Spleen (tissue), 11 donors: ENCODE measurements at regions not wholly inside any gene's neighbourhood (a gene's known extent, or its start where the extent isn't known, plus 50 kb on each side); places are given as distances from the start of the nearest gene placed in this dataset.
"Not testable (repeated sequence)": the region's sequence is repeated elsewhere in the genome, so short reads cannot be mapped to it uniquely, and the experiment has no call there.

Experiments used
- DNase-seq: peaks from one replicate; pipeline ENCODE4 v3.0.0-alpha.2; 2020
- H3K27ac ChIP-seq, 8 donors: fragments of 200-600 bp; sonication (generic) in 7 of 8; 1 replicate in 4 of 8; 2 replicates in 4 of 8; pipeline versions ENCODE4 v1.5.0 to v1.8.0; 2016 to 2021; ENCODE audit warnings: inconsistent platforms in 4 of 8, mild to moderate bottlenecking in 4 of 8, moderate library complexity in 1 of 8
- H3K27me3 ChIP-seq, 7 donors: fragments of 200-600 bp; sonication (generic) in 6 of 7; replicated peaks in 1 of 7; 1 replicate in 4 of 7; 2 replicates in 3 of 7; pipeline versions ENCODE4 v1.5.0 to v1.8.0; 2016 to 2021; ENCODE audit warnings: inconsistent platforms in 3 of 7, mild to moderate bottlenecking in 1 of 7
- H3K36me3 ChIP-seq, 6 donors: fragments of 200-600 bp; sonication (generic) in 5 of 6; 1 replicate in 4 of 6; 2 replicates in 2 of 6; pipeline versions ENCODE4 v1.5.0 to v1.8.0; 2016 to 2021; ENCODE audit warnings: inconsistent platforms in 2 of 6
- H3K4me1 ChIP-seq, 6 donors: fragments of 200-600 bp; sonication (generic) in 5 of 6; 1 replicate in 3 of 6; 2 replicates in 3 of 6; pipeline versions ENCODE4 v1.5.0 to v1.8.0; 2016 to 2021; ENCODE audit warnings: inconsistent platforms in 3 of 6
- H3K4me3 ChIP-seq, 8 donors: fragments of 200-600 bp; sonication (generic) in 7 of 8; 1 replicate in 4 of 8; 2 replicates in 4 of 8; pipeline versions ENCODE4 v1.5.0 to v1.8.0; 2016 to 2021; ENCODE audit warnings: inconsistent platforms in 4 of 8, mild to moderate bottlenecking in 4 of 8, moderate library complexity in 2 of 8
- H3K9me3 ChIP-seq, 8 donors: fragments of 200-600 bp; sonication (generic) in 7 of 8; 1 replicate in 4 of 8; 2 replicates in 4 of 8; pipeline versions ENCODE4 v1.5.0 to v1.8.0; 2016 to 2021; ENCODE audit warnings: inconsistent platforms in 4 of 8
- POLR2A ChIP-seq, 3 donors: fragments of 450-650 bp; IDR thresholded peaks; one replicate each; pipeline ENCODE4 v1.5.1; 2017; ENCODE audit warnings: antibody characterized with exemption in 3 of 3, mild to moderate bottlenecking in 1 of 3
- POLR2AphosphoS5 ChIP-seq, 3 donors: sonication (generic); formaldehyde crosslinking; IDR thresholded peaks; one replicate each; pipeline ENCODE4 v1.5.1; 2017; ENCODE audit warnings: antibody characterized with exemption in 3 of 3
- WGBS, 5 donors: extraction: QIAGEN DNeasy Blood & Tissue Kit in 3 of 5; methylation state at CpG; one replicate each; pipeline versions ENCODE4 v1.1.5 to v1.1.7; 2013 to 2018; 5-methylcytosine and 5-hydroxymethylcytosine counted together
- intact Hi-C: fragments of 100-400 bp; cut with DNase I; formaldehyde crosslinking; loops from one replicate; pipeline ENCODE4 v1.15.0; 2023; ENCODE audit warnings: low total_unique reads
- TF ChIP-seq, protein P1 (sequence below), 11 experiments: fragments of 200-600 bp in 7 of 11; fragments of 450-650 bp in 4 of 11; sonication (generic) in 4 of 11; IDR thresholded peaks in 8 of 11; conservative IDR thresholded peaks in 3 of 11; 1 replicate in 7 of 11; 2 replicates in 4 of 11; pipeline versions ENCODE4 v1.4.0 to v1.8.0; 2016 to 2021; ENCODE audit warnings: antibody characterized with exemption in 11 of 11, inconsistent platforms in 4 of 11, mild to moderate bottlenecking in 1 of 11
- donor health status: healthy with polysubstance abuse.
- donor health status: DM: no; HTN: no; CAD: no; lungs with moderate emphysema.
- donor health status: DM: no; HTN: no; CAD: no.
- donor health status: Bipolar disorder and iron deficiency.
- donor health status: healthy.
- donor health status: DM: no; HTN: no; CAD: no.
- donor health status: DM: yes; HTN: yes; CAD: no.

- H3K27me3 ChIP-seq: no peaks in the 10 kb centered on the region
- H3K36me3 ChIP-seq: no peaks in the 10 kb centered on the region
- H3K27ac ChIP-seq: no peak overlapping the region
- no peak for DNase-seq
- WGBS, 5 donors: 58 to 79% (median 65%) methylated on average over 3 of the region's 3 CpGs
- TF ChIP-seq, protein P1, sequence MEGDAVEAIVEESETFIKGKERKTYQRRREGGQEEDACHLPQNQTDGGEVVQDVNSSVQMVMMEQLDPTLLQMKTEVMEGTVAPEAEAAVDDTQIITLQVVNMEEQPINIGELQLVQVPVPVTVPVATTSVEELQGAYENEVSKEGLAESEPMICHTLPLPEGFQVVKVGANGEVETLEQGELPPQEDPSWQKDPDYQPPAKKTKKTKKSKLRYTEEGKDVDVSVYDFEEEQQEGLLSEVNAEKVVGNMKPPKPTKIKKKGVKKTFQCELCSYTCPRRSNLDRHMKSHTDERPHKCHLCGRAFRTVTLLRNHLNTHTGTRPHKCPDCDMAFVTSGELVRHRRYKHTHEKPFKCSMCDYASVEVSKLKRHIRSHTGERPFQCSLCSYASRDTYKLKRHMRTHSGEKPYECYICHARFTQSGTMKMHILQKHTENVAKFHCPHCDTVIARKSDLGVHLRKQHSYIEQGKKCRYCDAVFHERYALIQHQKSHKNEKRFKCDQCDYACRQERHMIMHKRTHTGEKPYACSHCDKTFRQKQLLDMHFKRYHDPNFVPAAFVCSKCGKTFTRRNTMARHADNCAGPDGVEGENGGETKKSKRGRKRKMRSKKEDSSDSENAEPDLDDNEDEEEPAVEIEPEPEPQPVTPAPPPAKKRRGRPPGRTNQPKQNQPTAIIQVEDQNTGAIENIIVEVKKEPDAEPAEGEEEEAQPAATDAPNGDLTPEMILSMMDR (IDR thresholded peaks at IDR 0.05 in 8 of 11, conservative IDR thresholded peaks at IDR 0.05 in 3 of 11): no peak
- no peak for TF ChIP-seq POLR2A (IDR thresholded peaks at IDR 0.05)
- no peak for TF ChIP-seq POLR2AphosphoS5 (IDR thresholded peaks at IDR 0.05)
- intact Hi-C loops: no loop called here
- no peak overlapping the region for H3K4me3 ChIP-seq
- peaks cover 0 to 12% (median 0%) of the 10 kb centered on the region in 8 donors for H3K9me3 ChIP-seq
- H3K4me1 ChIP-seq: no peaks in the 10 kb centered on the region
Measured at GRCh38 chr4:170801771-170802170, 712.0 kb upstream of the AADAT start.

DNA sequence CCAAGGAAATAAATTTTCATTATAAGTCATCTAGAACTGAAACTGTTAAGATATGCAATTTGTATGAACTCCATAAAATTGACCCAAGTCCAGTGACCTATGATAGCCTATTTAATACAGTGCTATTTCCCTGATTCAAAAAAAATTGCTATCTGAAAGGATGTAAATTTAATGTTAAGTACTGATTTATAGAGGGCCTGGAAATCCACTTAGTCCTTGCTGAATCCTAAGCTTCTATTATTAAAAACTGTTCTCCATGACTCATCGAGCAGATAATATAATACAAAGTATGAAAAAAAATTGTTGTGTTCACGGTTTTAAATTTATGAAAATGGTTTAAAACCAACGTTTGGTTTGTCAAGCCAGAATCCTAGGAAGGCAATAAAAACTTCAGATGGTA, 704.8 kb upstream of the AADAT start:
- no peaks in the 10 kb centered on the region for H3K4me1 ChIP-seq
- 61 to 77% (median 73%) methylated on average over 3 of the region's 3 CpGs for WGBS, 5 donors
- no peak overlapping the region for H3K4me3 ChIP-seq
- no peak for DNase-seq
- H3K9me3 ChIP-seq: peaks cover 0 to 11% (median 4%) of the 10 kb centered on the region in 8 donors
- TF ChIP-seq, protein P1 (IDR thresholded peaks at IDR 0.05 in 8 of 11, conservative IDR thresholded peaks at IDR 0.05 in 3 of 11): no peak
- TF ChIP-seq POLR2A (IDR thresholded peaks at IDR 0.05): no peak
- no peak for TF ChIP-seq POLR2AphosphoS5 (IDR thresholded peaks at IDR 0.05)
- H3K36me3 ChIP-seq: no peaks in the 10 kb centered on the region
- intact Hi-C loops: no loop called here
- H3K27ac ChIP-seq: no peak overlapping the region
- H3K27me3 ChIP-seq: no peaks in the 10 kb centered on the region

GRCh38 chr4:170788540-170789051, 698.8 kb upstream of the AADAT start:
- H3K27me3 ChIP-seq, intact Hi-C loops, H3K36me3 ChIP-seq, DNase-seq, H3K4me1 ChIP-seq, H3K27ac ChIP-seq, H3K4me3 ChIP-seq: not testable (repeated sequence)
- 88 to 97% (median 95%) methylated on average over 24 to 26 of the region's 28 CpGs for WGBS, 5 donors
- peaks cover 0 to 15% (median 5%) of the 10 kb centered on the region in 8 donors for H3K9me3 ChIP-seq

- Histone ChIP-seq H3K27ac (no peak overlapping the region), H3K4me3 (no peak overlapping the region), H3K36me3 (no peaks in the 10 kb centered on the region), H3K4me1 (no peaks in the 10 kb centered on the region), H3K27me3 (no peaks in the 10 kb centered on the region), H3K9me3 (peaks cover 0 to 26% (median 9%) of the 10 kb centered on the region in 8 donors)
- DNase-seq: no peak
- intact Hi-C loops: no loop called here
- WGBS, 5 donors: 67 to 77% (median 72%) methylated on average over 3 of the region's 3 CpGs
- no peak for TF ChIP-seq POLR2AphosphoS5 (IDR thresholded peaks at IDR 0.05)
- TF ChIP-seq POLR2A (IDR thresholded peaks at IDR 0.05): no peak
- TF ChIP-seq, protein P1 (IDR thresholded peaks at IDR 0.05 in 8 of 11, conservative IDR thresholded peaks at IDR 0.05 in 3 of 11): no peak
Measured at GRCh38 chr4:170777663-170778062, 687.9 kb upstream of the AADAT start.

- Histone ChIP-seq H3K9me3 (peaks cover 0 to 24% (median 9%) of the 10 kb centered on the region in 8 donors), H3K4me1 (no peaks in the 10 kb centered on the region), H3K4me3 (no peak overlapping the region), H3K36me3 (no peaks in the 10 kb centered on the region), H3K27ac (no peak overlapping the region), H3K27me3 (no peaks in the 10 kb centered on the region)
- intact Hi-C loops: no loop called here
- TF ChIP-seq POLR2AphosphoS5 (IDR thresholded peaks at IDR 0.05) (no peak), POLR2A (IDR thresholded peaks at IDR 0.05) (no peak)
- TF ChIP-seq, protein P1 (IDR thresholded peaks at IDR 0.05 in 8 of 11, conservative IDR thresholded peaks at IDR 0.05 in 3 of 11): no peak
- WGBS, 5 donors: 87 to 92% (median 90%) methylated on average over 6 of the region's 6 CpGs
- DNase-seq: peak; percentile 42
Measured at GRCh38 chr4:170776983-170777382, 687.2 kb upstream of the AADAT start.
